ENCODE measurements at regions not wholly inside any gene's neighbourhood (a gene's known extent, or its start where the extent isn't known, plus 50 kb on each side); places are given as distances from the start of the nearest gene placed in this dataset.
"Not testable (repeated sequence)": the region's sequence is repeated elsewhere in the genome, so short reads cannot be mapped to it uniquely, and the experiment has no call there.

DNA sequence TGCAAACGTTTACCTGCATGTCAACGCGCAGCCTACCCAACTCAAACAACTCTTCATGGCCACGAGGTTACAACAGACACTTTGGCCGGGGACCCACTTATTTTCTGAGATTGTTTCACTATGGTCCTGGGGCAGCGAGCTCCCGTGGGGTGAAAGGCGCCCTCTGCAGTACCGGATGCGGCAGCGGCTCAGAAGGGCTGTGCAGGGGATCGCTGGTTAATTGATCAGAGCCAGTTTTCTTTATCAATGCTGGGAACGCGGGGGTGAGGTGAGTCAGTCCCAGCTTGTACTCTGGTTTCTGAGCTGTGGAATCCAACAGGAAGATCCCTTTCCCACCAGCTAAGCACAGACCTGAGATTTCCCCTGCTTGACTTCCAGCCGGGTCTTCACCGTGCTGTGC is 366.5 kb upstream of the KLF6 start:
- DNase-seq (ENCODE audit: extremely low read depth, low read depth), result no peak

DNA sequence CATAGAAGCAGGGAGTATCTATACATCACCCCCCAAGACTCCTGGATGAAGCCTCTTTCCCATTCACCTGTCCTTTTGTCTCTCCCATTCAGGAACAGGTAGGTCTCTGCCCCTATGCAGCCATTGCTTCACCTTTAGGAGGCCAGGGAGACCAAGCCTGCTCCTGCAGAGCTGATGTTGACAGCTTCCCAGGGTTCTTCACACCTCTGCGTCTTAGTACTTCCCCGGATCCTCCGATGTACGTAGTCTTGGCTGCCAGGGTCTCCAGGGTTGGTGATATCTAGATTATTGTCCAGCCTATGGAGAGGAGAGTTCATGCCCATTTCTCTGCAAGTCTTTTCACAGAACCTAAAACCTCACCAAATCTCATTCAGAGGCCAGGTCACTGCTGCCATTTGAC is 365.7 kb upstream of the KLF6 start:
- DNase-seq (ENCODE audit: extremely low read depth, low read depth), result no peak

DNA sequence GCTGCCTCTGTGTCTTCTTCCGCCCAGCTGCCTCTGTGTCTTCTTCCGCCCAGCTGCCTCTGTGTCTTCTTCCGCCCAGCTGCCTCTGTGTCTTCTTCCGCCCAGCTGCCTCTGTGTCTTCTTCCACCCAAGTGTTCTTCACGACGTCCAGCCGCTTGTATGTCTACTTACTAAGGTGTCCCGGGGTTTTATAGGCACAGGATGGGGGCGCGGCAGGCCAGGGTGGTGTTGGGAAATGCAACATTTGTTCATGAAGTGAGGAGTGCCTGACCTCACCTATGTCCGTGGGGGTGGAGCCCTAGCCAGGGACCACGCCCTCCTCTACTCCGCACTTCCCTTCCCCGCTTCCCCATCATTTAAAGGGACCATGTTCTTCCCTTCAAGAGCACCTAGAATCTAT is 364.5 kb upstream of the KLF6 start:
- DNase-seq (ENCODE audit: extremely low read depth, low read depth), result not testable (repeated sequence)

DNA sequence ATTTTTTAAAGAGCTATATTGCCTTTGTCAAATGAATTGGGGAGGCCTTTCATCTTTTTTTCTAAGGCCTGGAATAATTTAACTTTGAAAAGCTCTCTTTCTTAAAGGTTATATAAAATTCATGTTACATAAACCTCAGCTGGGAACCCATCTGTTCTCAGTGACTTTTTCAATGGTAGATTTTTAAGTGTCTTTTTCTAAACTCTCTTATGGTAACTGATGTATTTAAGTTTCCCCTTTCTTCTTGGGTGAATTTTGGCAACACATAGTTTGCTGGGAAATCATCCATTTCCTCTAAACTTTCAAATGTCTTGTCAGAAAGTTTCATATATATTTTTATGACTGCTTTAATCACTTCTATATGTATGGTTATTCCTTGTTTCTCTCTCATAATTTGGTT is 362.2 kb upstream of the KLF6 start:
- no peak for DNase-seq (ENCODE audit: extremely low read depth, low read depth)

DNA sequence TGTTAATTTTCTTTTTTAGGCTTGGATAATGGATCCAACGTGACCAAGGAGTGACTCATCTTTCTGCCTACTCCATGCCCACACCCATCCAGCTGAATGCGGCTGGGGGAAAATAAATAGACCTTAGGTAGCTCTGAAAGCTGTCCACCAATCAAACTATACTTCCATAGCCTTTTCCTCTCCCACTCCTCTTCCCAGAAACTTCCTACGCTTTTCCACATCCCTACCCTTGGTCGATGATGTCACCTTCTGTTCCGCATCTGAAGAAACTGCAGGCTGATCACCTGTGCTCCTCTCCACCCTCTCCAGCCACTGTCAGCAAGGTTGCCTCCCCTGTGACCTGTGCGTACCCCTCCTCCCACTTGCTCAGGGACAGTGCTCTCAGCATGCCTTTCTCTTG is 359.8 kb upstream of the KLF6 start:
- DNase-seq (ENCODE audit: extremely low read depth, low read depth), result no peak

DNA sequence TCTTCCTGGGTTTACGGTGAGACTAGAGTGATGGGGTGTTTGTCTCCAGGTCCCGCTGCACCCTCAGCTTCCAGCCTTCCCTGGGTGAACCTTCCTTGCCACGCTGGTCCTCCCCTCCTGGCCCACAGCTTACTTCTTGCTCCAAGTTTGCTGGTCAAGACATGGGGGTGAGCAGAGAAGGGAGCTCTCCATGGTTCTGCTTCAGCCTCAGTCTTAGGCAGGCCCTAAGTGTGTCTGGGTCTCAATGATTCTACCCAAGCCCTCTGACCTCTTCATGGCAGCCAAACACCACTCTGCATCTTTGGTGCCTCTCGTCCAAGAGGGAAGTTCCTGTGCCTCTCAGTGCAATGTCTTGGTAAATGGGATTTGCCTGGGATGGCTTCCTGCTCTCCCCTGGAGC is 356.5 kb upstream of the KLF6 start:
- DNase-seq (ENCODE audit: extremely low read depth, low read depth), result no peak

DNA sequence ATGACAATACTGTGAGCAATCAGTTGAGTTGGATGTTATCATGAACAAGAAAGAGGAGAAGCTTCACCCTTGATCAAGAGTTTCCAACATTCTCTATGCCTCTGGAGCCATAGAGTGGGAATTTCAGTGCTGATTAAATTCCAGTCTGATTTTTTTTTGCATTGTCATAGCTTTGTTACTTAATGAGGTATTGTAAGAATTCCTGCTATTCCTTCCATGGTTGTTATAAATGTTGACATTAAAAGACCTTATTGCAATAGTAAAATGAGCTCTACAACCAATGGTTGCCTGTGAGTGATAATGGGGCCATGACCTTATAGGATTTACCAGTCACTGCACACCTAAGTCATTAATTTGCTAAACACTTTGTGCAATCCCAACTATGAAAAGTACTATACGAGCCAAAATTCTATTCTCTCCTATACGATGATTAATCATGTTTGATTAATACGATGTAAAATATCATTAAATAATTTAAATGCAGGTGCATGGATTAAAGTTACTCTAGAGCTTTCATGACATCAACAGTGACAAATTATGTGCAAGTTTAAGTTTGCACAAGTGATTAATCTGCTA is 353.2 kb upstream of the KLF6 start:
- DNase-seq (ENCODE audit: extremely low read depth, low read depth), result no peak

DNA sequence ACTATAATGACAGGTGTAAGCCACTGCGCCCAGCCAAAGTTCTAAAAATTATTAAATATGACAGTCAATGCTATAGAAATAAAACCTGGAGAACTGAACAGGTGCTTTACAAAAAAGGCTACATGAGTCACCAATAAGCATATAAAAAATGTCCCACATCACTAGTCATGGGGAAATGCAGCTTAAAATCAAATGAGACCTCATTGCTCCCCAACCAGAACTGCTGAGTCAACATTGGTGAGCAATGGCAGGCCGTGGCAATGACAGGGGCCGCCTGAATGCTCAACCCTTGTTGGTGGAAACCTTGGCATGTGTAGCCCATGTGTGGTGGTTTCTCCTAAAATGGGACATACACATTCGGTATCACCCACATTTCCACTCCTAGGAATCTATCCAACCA is 352.3 kb upstream of the KLF6 start:
- DNase-seq (ENCODE audit: extremely low read depth, low read depth), result no peak

DNA sequence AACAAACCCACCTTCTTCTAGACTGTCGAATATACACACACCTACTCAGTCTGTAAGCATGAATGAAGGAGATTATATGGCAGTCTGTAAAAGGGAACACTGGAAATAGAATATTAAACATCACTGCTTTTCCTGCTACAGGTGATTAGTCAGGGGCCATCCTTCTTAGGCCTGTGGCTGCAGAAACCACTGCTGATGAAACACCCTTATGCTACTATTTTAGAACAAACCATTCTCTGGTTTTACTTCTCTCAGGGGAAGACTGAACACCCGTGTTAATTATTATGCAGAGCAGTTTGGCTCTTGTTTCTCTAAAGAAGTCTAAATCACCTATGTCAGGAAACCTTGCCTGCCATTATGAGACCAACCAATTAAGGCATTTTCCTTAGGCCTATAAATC is 351.1 kb upstream of the KLF6 start:
- DNase-seq (ENCODE audit: extremely low read depth, low read depth), result no peak

DNA sequence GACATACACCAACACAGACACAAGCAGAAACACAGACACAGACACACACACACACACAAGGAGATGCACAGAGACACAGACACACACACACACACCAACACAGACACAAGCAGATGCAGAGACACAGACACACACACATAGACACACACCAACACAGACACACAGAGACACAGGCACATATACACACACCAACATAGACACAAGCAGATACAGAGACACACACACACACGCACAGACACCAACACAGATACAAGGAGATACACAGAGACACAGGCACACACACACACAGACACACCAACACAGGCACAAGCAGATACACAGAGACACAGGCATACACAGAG is 347.2 kb upstream of the KLF6 start:
- no peak for DNase-seq (ENCODE audit: extremely low read depth, low read depth)

DNA sequence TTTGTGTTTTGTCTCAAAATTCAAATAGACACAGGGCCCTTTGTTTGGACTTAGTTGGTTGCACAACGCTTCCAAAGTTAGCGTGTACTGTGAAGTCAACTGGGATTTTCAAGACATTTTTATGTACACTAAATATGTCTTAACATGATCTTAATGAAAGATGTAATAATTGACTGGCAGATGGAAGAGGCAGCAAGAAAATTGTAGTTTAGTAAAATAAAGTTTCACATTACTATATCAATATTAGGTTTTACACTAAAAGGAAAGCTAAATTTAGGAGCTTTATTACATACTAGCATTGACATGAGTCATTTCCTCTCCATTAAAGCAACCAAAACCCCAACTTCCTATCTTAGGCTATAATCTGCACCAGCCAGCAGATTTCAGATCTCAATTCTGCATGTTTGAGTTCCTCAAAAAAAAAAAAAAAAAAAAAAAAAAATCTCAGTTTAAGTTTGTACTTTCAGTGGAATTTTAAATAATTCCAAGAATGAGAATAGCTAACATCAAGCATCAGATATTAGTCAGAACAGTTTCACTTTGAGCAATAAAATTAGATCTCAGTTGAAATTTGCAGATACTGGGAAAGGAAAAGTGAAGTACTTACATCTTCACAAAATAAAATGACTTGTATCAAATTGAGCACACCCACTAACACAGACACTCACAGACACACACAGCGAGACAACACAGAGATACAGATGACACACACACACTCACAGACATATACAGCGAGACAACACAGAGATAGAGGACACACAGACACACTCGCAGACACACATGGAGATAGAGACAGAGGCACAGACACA is 346.6 kb upstream of the KLF6 start:
- DNase-seq (ENCODE audit: extremely low read depth, low read depth), result peak; percentile 9

DNA sequence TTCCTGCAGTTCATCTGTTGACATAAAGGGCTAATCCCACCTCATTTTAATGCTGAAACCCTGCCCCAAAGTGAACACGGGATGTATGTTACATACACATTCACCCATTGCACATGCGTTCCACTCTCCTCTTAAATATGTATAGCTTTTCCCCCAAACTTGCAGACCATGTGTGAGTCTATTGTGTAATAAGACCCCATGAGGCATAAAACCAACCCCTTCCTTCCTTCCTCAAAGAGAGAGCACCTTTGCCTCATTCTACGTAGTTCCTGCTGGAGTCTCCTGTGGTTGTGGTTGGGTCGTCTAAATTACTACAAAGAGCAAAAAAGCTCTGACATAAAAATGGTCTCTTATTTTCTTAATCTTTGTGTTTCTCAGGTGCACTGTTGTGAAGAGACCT is 345.7 kb upstream of the KLF6 start:
- DNase-seq (ENCODE audit: extremely low read depth, low read depth), result no peak

DNA sequence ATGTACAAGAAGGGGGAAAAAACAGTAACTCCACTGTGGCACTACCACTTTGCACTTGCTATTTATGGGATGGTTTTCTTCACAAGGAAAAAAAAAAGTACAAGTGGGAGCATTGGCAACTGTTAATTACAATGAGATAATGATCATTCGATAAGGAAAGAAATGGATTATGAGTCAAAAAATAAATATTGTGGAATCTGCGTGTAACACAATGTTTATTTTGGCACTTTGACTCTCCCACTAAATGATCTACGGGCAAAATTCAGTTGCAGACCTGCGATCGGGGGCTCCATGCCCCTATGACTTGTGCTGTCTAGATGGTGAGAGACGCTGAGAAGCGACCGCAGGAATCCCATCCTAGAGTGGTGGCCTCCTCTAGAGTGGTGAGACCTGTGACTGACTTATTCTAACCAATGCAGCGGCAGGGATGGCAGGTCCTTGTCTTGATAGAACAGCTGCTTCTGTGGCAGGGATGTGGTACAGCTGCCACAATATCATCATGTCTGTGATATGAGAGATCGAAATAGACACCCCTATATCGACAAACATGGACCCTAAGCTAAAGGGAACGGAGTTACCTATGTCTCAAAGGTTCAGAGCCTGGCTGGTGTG is 345.0 kb upstream of the KLF6 start:
- DNase-seq (ENCODE audit: extremely low read depth, low read depth), result no peak

DNA sequence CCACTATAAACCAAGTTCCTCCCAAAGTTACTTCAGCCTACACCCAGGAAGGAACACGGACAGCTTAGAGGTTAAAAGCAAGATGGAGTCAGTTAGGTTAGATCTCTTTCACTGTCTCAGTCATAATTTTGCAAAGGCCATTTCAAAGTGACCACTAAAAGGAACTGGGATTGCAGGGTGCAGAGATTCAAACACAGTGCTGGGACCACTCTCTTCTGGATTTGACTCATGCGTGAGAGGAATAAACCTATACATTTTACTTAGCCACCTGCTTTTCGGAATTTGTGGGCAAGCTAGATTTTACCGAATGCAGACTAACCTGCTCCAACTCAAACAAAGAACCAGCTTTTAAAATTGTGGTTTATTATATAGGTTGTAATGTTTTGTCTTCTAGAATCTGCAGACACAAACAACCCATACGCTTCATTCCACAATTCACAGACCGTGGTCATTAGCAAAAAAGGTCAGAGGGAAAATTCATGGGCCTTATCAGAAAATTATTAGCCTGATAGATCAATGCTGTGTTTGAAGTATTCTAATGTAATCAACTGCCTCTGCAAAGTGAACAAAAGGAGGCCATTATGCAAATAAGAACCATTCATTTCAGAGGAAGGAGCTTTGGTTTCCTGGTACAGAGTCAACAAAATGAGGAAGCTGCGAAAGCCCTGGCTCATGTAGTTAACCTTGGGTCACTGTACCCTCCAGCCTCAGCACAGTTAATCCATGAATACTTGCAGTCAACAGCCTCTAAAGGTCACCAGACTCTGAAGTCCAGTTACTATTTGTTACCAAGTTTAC is 342.7 kb upstream of the KLF6 start:
- no peak for DNase-seq (ENCODE audit: extremely low read depth, low read depth)

DNA sequence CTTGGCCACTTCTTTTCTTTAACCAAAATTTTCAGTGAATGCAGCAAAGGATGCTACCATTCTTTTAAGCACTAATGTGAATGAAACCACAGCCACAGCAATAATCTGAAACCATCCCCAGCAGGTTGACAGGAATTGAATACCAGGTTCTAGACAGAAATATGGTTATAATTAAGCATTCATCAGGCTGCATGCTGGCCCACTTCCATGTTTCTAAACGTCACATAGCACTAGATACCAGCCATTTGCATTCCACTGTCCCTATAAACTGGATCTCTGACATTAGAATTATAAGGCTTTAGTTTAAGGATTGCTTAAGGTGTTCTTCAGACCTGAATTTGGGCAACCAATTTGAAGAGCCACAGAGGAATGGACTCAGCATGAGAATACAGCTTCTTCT is 340.8 kb upstream of the KLF6 start:
- no peak for DNase-seq (ENCODE audit: extremely low read depth, low read depth)

DNA sequence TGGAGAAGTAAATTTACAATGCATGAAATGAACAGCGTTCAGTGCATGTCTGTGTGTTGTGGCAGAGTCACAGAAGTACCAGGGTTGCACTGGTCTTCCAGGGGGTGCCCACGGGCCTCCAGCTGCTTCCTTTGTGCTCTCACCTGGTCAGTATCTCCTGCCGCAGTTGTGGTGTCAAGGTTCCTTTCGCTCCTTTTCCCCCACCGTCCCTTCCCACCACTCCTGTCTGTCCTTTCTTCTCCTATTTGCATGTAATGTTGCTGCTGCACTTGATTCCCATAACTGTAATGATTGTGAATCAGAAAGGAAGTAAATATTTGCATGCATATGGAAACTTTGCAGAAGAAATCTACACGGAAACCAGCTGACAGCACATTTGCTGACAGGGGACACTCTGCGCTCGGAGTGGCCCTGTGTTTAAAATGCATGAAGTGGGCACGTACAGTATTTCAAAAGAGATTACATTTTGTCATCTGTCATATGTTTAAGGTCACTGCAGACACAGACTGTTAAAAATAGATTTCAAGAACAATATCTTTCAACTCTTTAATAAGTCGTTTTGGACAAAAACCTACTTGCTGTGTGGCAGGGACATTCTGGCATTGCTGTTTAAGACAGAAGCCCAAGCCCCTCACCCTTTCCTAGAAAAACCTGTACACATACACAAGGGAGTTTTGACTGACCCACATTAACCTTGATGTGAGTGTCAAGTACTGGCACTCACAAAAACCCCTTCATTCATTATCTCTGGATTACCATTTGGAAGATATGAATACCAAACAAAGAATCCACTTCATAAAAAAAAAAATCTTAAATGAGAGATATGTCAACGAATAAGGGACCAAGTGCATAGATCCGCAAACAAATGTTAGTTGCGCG is 336.7 kb upstream of the KLF6 start:
- DNase-seq (ENCODE audit: extremely low read depth, low read depth), result no peak

DNA sequence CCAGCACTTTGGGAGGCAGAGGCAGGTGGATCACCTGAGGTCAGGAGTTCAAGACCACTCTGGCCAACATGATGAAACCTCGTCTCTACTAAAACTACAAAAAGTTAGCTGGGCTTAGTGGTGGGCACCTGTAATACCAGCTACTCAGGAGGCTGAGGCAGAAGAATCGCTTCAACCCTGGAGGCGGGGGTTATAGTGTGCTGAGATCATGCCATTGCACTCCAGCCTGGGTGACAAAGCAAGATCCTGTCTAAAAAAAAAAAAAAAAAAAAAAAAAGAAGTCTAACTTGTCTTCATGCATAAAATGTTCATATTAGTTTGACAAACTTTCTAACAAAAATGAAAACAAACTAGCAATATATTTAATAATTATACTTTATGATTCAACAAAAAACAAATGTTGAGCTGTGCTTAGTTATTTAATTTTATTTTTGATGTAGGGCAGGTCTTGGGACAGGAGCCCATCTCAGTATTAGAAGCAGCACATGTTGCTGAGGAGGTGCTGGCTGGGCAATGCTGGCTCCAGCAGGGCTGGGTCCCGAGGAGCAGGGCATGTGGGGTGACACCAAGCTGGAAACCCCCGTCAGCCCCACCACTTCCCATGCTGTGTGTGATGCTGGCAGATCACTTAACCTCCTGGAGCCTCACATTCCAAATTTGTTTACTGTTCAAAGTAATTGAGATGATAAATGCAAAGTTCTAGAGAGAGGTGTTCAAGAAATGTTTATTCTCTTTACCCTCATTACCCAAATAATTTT is 335.3 kb upstream of the KLF6 start:
- no peak for DNase-seq (ENCODE audit: extremely low read depth, low read depth)

DNA sequence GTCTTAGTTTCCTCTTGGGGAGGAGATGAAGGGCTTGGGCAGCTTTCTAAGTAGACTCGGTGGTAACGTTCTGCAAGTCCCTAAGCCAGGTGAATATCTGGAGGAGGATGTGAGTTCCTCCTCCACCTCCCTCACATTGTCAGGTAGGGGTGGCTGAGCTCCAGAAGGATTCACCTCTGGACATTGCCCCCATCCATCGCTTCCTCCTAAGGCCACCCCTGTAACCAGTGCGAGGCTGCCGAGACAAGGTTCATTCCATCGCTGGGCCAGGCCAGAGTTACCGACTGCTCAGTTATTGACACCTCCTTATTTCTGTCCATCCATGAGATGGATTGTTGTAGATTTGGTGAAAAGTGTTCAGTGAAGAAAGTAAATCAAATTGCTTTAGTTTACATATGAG is 334.1 kb upstream of the KLF6 start:
- no peak for DNase-seq (ENCODE audit: extremely low read depth, low read depth)

DNA sequence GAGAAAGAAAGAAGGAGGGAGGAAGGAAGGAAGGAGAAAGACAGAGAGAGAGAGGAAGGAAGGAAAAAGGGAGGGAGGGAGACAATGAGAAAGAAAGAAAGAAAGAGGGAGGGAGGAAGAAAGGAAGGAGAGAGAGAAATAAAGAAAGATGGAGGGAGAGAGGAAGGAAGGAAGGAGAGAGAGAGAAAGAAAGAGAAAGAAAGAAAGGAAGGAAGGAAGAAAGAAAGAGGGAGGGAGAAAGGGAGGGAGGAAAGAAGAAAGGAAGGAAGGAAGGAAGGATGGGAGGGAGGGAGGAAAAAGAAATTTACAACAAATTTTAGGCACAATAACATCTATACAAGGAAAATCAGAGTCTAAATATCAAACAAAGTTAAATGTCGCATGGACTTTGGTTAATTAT is 332.6 kb upstream of the KLF6 start:
- no peak for DNase-seq (ENCODE audit: extremely low read depth, low read depth)

DNA sequence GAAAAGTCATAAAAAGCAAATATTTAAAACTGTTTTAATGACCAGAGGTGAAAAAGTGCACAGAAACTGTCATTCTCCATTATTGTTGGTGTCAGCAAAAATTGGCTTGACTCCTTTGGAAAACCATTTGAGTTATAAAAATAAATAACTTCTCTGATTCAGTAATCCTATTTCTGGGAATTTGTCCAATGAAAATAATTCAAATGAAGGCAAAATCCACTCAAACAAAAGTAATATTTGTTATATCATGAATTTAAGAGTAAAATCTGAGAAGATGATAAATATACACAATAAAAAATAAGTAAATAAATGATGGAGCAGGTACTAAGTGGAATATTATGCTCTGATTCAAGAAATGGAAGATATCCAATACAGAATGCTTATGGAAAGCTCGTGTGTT is 326.6 kb upstream of the KLF6 start:
- DNase-seq (ENCODE audit: extremely low read depth, low read depth), result no peak

Measured in NCI-H460 (cell line).